ENCODE measurements at regions not wholly inside any gene's neighbourhood (a gene's known extent, or its start where the extent isn't known, plus 50 kb on each side); places are given as distances from the start of the nearest gene placed in this dataset.
"Not testable (repeated sequence)": the region's sequence is repeated elsewhere in the genome, so short reads cannot be mapped to it uniquely, and the experiment has no call there.

DNA sequence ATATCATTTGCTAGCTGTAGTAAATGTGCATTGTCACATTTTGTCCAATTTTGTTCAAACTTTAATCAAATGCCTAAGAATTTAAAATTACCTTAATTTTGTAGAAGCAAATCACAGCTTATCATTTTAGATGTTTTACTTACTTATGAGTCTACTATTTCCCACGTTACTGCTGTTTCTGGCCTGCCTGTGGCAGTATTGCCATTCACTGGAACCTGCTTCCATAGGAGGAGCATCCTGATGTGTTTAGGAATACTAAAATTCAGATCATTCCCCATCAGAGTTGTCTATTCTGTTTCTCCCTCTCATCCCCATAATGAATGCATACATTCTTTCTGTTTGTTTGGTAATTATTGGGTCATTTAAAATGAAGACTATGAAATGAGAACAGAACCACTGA is 119.5 kb upstream of the SNRPN start:
- DNase-seq (ENCODE audit: low read depth in 2 of 2) = no peak

GRCh38 chr15:24848050-24848449 is 106.7 kb upstream of the SNRPN start:
- no peak for DNase-seq (ENCODE audit: low read depth in 2 of 2)

DNA sequence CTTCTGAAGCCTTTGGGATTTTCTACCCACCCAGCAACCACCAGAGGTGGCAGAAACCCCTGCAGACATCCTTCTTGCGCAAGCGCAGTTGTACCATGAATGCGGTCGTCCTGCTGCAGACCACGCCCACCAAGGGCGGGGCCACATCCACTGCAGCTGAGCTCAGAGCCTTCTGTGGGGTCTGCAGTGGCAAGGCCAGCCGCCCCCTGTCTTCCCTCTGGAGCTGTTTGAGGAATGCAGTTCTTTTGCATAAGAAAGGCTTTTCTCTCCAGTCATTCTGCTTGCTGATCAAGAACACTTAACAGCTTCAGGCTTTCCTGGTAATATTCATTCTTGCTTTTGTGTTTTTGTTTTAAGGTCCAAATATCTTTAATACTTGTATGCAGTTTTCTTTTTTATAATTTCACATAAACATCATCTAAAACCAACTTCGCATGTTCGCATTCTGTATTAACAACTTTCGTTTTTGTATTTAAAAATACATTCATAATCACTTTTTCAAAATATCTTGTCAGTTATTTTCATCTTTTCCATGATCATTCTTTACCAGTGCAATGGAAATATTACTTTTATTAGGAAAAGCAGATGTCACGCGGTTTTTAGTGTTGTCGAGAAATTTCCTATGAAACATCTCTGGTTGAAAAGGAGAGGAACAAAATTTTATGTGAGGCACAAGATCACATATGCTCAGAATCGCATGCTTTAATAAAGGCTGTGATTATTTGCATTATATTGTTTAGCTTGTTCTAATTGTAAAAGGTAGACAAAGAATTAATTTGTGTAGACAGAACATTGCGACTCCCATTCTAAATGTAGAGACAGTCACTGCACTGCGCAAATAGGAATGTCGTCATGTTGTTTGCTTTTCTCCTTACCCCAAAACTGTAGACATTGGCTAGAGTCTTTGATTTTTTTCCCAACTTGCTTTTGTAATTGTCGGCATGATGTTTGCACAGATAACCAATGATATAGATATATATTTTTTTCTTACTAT is 98.1 kb upstream of the SNRPN start:
- DNase-seq (ENCODE audit: low read depth in 2 of 2) = no peak

GRCh38 chr15:24857763-24858162 is 97.0 kb upstream of the SNRPN start:
- DNase-seq (ENCODE audit: low read depth in 2 of 2) = no peak

- DNase-seq (ENCODE audit: low read depth in 2 of 2) = not testable (repeated sequence)
Observed at GRCh38 chr15:24858183-24858582, 96.6 kb upstream of the SNRPN start.

- DNase-seq (ENCODE audit: low read depth in 2 of 2) = no peak
Observed at GRCh38 chr15:24858737-24859601, 95.8 kb upstream of the SNRPN start.

- DNase-seq (ENCODE audit: low read depth in 2 of 2) = no peak
Observed at GRCh38 chr15:24861014-24861690, 93.6 kb upstream of the SNRPN start.

- DNase-seq (ENCODE audit: low read depth in 2 of 2) = no peak
Observed at GRCh38 chr15:24862726-24863521, 91.9 kb upstream of the SNRPN start.

DNA sequence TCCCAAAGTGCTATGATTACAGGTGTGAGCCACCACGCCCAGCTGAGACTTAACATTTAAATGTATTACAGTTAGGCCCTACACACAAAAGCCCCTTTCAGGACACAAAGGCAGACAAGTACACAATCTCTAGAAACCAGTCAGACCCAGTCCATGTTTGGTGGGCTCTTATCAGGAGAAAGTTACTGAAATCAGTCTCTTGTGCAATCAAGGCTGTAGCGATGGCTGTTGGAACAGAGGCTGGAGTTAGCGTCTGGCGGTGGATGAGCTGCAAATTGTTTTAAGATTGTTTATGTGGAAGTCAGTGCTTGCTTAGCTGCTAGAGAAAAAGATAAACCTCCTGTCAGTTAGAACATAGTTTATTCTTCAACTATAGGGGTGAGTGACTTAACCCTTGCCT is 89.5 kb upstream of the SNRPN start:
- no peak for DNase-seq (ENCODE audit: low read depth in 2 of 2)

DNA sequence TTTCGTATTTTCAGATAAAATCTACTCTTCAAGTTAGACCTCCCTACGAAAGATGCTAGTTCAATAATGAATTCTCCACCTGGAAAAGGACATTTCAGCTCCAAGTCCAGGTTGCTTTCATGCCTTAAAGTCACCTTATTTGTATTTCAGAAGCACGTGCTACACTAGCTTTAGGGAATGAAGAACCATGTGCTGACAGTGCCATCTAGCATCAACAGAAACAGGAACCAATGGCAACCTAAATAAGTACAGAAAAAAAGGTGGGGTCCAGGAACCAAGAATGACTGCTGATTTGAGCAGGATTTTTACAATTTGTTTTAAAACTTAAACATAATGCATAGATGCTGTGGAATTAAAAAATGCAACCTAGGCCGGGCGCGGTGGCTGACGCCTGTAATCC is 77.6 kb upstream of the SNRPN start:
- DNase-seq (ENCODE audit: low read depth in 2 of 2) = no peak

GRCh38 chr15:24878153-24878552 is 76.6 kb upstream of the SNRPN start:
- DNase-seq (ENCODE audit: low read depth in 2 of 2) = peak in 1 of 2 donors; percentile 1

DNA sequence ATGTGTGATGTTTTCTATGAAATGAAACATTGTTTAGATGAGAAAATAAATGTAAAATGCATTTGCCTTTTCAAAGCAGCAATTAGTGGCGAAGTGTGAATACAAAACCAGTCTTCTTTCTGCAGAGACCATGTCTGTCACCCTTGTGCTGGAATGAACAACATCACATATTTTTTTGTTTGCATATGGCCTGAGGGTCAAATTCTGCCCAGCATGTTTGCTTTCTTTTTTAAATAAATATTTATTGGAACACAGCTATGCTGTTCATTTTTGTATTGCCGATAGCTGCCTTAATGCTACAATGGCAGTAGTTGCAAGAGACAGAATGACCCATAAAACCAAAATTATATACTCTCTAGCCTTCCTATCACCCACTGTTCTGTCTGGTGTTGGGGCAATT is 75.3 kb upstream of the SNRPN start:
- no peak for DNase-seq (ENCODE audit: low read depth in 2 of 2)

- no peak for DNase-seq (ENCODE audit: low read depth in 2 of 2)
Observed at GRCh38 chr15:24880663-24881062, 74.1 kb upstream of the SNRPN start.

GRCh38 chr15:24886538-24886937 is 68.2 kb upstream of the SNRPN start:
- no peak for DNase-seq (ENCODE audit: low read depth in 2 of 2)

DNA sequence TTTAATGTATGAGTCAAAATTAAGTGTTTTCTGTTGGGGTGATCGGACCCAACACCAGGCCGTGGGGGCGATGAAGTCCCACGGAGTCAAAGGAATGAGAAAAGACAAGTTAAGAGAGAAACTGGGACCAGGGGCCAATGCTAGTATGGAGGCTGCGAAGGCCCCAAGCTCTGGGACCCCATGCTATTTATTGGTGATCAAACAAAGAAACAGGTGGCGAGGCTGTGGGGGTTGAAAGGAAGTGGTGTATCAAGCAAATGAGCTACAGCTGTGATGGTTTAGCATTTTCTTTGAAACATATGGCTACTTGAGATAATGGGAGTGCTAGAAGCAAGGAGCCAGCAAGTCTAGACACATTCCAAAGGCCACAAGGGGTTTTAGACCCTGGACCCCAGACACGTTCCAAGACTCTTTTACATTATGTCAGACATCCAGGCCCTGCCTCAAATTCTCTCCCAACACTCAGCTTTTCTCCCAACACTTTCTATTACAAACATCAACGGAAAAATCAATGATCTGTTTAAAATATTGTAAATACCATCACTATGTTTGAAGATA is 56.0 kb upstream of the SNRPN start:
- DNase-seq (ENCODE audit: low read depth in 2 of 2) = no peak

- no peak for DNase-seq (ENCODE audit: low read depth in 2 of 2)
Observed at GRCh38 chr15:24899367-24899766, 55.4 kb upstream of the SNRPN start.

- DNase-seq (ENCODE audit: low read depth in 2 of 2) = no peak
Observed at GRCh38 chr15:24899795-24900194, 55.0 kb upstream of the SNRPN start.

DNA sequence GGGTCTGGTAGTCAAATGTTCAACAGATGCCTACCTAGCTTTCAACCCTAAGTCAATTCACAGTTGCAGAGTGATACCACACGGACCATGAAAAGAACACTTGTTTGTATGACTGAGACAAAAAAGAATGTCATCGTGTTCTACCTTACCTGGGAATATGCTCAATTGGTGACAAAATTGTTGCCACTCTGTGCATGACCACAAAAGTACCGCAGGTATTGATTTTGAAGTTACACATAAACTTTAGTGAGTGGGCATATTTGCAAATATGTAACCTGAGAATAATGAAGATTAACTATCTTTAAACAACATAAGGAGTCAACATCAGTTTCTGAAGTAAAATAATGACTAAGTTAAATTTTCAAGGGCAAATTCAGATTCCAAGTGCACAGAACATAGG is 53.4 kb upstream of the SNRPN start:
- no peak for DNase-seq (ENCODE audit: low read depth in 2 of 2)

Measured in stimulated activated CD8-positive, alpha-beta memory T cell treated with anti-CD3 and anti-CD28 coated beads, Interleukin-2, amount 100 ng/mL, for 48 hours (primary cell).